Bronchial epithelial cell (primary cell): ENCODE measurements at regions not wholly inside any gene's neighbourhood (a gene's known extent, or its start where the extent isn't known, plus 50 kb on each side); places are given as distances from the start of the nearest gene placed in this dataset.
"Not testable (repeated sequence)": the region's sequence is repeated elsewhere in the genome, so short reads cannot be mapped to it uniquely, and the experiment has no call there.

Experiments used
- DNase-seq: peaks from one replicate; pipeline ENCODE4 v3.0.0-alpha.2; 2010; ENCODE audit warnings: low read depth
- FAIRE-seq: peaks from 2 replicates; lab custom pipeline; 2011; peaks lifted over from hg19 to GRCh38; lab: Jason Lieb, UNC
- H3K27me3 ChIP-seq: 2 replicates; pipeline ENCODE4 v1.5.1; 2011; ENCODE audit warnings: low read length; ENCODE audit not compliant: control insufficient read depth, insufficient read depth
- H3K36me3 ChIP-seq: 2 replicates; pipeline ENCODE4 v1.5.1; 2011; ENCODE audit warnings: low read length; ENCODE audit not compliant: control insufficient read depth, insufficient read depth
- H3K4me3 ChIP-seq: 2 replicates; pipeline ENCODE4 v1.5.1; 2011; ENCODE audit warnings: mild to moderate bottlenecking, low read depth, low read length, control low read depth
- CTCF ChIP-seq: IDR thresholded peaks from 2 replicates; pipeline ENCODE4 v1.5.1; 2011; ENCODE audit warnings: mild to moderate bottlenecking, moderate library complexity, low read length, control low read depth, inconsistent platforms; ENCODE audit not compliant: insufficient read depth, severe bottlenecking

GRCh38 chr18:30792051-30792450 is 250.5 kb downstream of the DSC3 start:
- DNase-seq, result no peak
- FAIRE-seq, result no peak
- H3K36me3 ChIP-seq, result no peaks in the 10 kb centered on the region
- H3K27me3 ChIP-seq, result no peaks in the 10 kb centered on the region
- TF ChIP-seq CTCF, result no peak
- H3K4me3 ChIP-seq, result no peak overlapping the region

DNA sequence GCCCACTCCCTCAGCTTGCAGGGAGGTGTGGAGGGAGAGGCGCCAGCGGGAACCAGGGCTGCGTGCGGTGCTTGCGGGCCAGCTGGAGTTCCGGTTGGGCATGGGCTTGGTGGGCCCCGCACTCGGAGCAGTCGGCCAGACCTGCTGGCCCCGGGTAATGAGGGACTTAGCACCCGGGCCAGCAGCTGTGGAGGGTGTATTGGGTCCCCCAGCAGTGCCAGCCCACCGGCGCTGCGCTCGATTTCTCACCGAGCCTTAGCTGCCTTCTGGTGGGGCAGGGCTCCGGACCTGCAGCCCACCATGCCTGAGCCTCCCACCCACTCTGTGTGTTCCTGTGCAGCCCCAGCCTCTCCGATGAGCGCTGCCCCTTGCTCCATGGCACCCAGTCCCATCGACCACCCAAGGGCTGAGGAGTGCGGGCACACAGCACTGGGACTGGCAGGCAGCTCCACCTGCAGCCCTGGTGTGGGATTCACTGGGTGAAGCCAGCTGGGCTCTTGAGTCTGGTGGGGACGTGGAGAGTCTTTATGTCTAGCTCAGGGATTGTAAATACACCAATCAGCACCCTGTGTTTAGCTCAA is 254.0 kb downstream of the DSC3 start:
- not testable (repeated sequence) for H3K36me3 ChIP-seq, FAIRE-seq, H3K27me3 ChIP-seq, DNase-seq, H3K4me3 ChIP-seq

GRCh38 chr18:30787410-30787809 is 255.1 kb downstream of the DSC3 start:
- no peaks in the 10 kb centered on the region for H3K36me3 ChIP-seq
- no peak overlapping the region for H3K4me3 ChIP-seq
- FAIRE-seq (no peak), DNase-seq (no peak)
- H3K27me3 ChIP-seq, result no peaks in the 10 kb centered on the region
- TF ChIP-seq CTCF, result no peak

GRCh38 chr18:30781601-30782000 is 260.9 kb downstream of the DSC3 start:
- TF ChIP-seq CTCF, result no peak
- no peak overlapping the region for H3K4me3 ChIP-seq
- DNase-seq (no peak), FAIRE-seq (no peak)
- no peaks in the 10 kb centered on the region for H3K27me3 ChIP-seq
- no peaks in the 10 kb centered on the region for H3K36me3 ChIP-seq

GRCh38 chr18:30775629-30776028 is 266.9 kb downstream of the DSC3 start:
- Histone ChIP-seq H3K36me3 (no peaks in the 10 kb centered on the region), H3K4me3 (no peak overlapping the region), H3K27me3 (no peaks in the 10 kb centered on the region)
- no peak for FAIRE-seq
- TF ChIP-seq CTCF, result no peak
- no peak for DNase-seq

GRCh38 chr18:30772170-30772569 is 270.4 kb downstream of the DSC3 start:
- DNase-seq, H3K27me3 ChIP-seq, FAIRE-seq, H3K36me3 ChIP-seq, H3K4me3 ChIP-seq: not testable (repeated sequence)

GRCh38 chr18:30766053-30766452 is 276.5 kb downstream of the DSC3 start:
- no peak for DNase-seq
- Histone ChIP-seq H3K27me3 (no peaks in the 10 kb centered on the region), H3K36me3 (no peaks in the 10 kb centered on the region), H3K4me3 (no peak overlapping the region)
- FAIRE-seq, result no peak
- TF ChIP-seq CTCF, result no peak
